NCI-H526 treated with DMSO at 0.1 percent for 48 hours (cell line): ENCODE measurements at regions not wholly inside any gene's neighbourhood (a gene's known extent, or its start where the extent isn't known, plus 50 kb on each side); places are given as distances from the start of the nearest gene placed in this dataset.

Experiments
- DNase-seq: peaks from one replicate; lab custom pipeline; 2025; lab: John Stamatoyannopoulos, UW

GRCh38 chr2:41691561-41691960 is 356.3 kb upstream of the PKDCC start:
- no peak for DNase-seq

GRCh38 chr2:41694536-41695049 is 353.2 kb upstream of the PKDCC start:
- DNase-seq: no peak

DNA sequence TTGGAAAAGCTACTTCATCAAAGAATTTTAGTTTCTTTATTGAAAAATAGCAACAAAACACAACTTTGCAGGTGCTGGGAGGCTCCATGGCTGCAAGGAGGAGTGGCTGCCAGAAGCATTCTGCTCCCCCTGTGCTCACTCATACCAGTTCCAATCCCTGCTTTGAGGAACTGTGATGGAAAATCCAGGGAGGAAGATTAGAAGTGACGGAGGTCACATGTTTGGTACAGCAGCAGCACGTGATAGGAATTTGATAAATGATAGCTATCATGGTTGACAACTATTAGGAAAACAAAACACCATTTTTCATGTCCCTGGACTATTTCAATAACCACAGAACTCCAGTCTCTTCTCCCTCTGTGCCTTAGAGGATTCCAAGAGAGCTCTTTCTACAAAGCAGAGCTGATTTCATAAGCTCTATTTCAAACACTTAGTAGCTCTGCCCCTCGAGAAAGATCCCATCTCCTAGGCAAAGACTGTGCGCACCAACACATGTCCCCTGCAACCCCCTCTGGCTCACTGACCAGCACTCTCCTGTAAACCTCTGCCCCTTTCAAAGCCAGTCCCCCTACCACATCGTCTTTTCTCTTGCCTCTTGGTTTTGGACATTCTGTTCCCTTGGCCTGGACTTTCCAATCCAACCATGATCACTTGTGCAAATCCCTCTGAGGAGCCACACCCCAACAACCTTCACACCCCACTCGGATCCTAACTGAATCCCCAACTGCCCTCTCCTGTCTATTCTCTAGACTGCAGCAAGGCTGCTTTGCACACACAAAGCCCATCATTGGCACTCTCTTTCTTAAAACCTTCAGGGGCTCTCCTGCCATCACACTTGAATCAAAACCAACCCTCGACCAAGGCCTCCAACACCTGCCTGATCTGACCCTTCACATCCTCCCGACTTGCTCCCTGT is 352.4 kb upstream of the PKDCC start:
- no peak for DNase-seq

DNA sequence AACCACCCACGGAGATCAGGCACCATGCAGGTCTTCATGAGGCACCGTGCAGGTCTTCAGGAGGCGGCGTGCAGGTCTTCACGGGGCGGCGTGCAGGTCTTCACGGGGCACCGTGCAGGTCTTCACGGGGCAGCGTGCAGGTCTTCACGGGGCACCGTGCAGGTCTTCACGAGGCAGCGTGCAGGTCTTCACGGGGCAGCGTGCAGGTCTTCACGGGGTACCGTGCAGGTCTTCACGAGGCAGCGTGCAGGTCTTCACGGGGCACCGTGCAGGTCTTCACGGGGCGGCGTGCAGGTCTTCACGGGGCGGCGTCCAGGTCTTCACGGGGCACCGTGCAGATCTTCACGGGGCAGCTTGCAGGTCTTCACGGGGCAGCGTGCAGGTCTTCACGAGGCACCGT is 350.4 kb upstream of the PKDCC start:
- DNase-seq: no peak

DNA sequence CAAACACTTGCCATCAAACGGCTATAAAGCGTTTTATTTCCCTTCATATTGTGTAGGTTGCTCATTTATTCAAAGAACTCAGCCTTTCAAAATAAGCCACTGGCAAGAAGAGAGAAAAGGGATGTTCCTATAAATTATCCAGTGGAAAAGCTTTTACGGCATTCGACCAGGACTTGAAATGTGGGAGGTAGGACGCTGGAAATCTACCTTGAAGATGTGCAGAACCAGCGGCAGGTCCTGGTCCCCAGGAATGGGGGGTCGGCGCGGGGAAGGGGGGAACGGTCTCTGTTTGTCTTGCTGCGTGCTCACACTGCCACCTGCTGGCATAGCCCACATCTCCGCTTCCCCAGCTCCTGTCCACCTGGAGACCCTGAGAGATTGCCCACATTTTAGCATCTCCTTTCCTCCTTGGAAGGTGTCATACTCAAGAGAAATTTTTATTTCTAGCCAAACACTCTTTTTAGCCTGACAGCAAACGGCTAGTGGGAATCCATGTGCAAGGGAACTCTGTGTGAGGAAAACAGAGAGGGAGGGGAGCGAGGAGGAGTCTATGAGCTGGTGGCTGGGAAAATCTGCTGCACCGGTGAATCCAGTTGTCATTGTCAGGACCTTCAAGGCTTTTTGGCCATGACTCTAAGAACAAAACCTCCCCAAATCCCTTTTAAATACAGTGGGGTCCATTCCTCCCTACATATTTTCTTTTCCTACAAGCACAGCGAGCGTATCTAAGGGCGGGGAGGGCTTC is 349.0 kb upstream of the PKDCC start:
- no peak for DNase-seq

DNA sequence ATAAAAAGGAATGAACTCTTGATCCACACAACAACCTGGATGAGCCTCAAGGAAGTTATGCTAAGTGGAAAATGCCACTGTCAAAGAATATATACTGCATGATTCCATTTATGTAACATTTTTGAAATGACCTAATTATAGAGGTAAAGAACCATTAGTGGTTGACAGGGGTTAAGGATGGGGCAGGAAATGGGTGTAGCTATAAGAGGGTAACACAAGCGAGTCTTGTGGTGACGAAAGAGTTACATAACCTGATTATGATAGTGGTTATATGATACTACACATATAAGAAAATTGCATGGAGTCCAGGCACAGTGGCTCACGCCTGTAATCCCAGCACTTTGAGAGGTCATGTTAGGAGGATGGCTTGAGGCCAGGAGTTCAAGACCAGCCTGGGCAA is 346.6 kb upstream of the PKDCC start:
- DNase-seq: no peak

DNA sequence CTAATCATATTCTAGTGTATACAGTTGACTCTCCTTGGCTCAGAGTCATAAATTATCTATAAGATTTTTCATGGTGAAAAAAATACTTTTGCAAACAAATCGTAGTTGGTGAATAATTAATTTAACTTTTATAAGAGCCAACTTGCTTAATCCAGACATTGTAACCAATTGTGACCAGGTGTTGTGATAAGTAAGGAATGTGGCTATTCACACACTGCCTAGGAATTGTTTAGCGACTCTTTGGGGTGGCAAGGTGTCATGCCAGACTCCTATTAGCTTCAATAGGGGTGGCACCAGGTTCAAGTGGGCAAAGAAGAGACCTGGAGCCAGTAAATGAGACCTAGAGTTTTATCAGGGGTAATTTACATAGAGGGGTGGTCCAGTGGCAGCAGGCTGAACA is 344.7 kb upstream of the PKDCC start:
- no peak for DNase-seq

GRCh38 chr2:41705634-41706033 is 342.2 kb upstream of the PKDCC start:
- no peak for DNase-seq

DNA sequence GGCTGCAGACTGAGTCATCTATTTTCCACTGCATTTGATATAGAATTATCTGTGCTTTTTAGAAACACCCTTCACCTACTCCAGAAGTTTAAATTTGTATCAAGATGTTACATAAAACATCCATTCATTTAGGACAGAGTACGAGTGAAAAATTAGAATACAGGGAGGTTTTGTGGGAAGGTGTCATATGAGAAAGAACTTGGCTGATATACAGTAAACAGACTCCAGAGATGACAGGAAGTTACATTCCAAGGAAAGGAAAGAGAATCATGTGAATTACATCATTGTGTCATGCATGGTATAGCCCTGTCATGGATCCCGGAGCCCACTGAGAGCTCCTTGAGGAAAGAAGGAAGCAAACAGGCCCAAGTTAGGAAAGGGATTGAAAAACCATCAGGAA is 341.5 kb upstream of the PKDCC start:
- no peak for DNase-seq

- no peak for DNase-seq
Measured at GRCh38 chr2:41707790-41708451, 339.9 kb upstream of the PKDCC start.

DNA sequence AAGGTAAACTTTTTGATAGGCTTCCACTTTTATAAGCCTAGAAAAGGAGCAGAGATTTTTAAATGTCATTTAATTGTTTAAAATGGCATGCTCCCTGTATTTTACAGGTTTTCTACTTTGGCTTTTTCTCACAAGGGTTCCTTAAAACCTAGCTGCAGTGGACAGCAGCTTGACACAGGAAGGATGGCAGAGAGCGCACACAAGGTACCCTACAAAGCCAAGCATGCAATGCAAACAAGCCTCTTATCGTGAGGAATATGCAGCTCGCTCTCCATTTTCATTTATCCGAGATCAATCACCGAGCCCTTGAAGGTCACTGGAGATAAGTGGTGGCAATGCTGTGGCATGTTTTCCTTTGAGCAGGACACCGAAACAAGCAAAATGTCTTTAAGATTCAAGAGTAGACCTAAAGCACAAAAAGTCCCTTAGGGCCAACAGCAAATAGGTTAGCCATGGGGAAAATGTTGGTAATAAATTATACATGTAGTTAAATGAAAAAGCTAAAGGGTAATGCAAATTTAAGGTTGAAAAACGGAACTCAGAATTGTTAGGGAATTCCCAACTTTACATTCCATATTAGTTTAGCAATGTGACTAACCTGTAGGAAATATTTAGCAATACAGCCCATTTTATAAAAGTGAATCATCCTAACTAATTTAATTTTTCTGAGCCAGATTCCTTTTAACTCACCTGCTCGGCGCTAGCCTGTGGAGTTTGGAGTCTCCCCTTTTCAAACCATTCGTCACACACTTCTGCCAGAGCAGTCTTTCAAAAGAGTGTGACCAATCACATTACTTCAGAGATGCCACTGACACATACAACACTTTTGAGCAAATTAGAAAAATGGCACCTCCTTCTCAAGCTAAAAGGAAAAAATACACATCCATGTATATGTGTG is 337.9 kb upstream of the PKDCC start:
- no peak for DNase-seq

DNA sequence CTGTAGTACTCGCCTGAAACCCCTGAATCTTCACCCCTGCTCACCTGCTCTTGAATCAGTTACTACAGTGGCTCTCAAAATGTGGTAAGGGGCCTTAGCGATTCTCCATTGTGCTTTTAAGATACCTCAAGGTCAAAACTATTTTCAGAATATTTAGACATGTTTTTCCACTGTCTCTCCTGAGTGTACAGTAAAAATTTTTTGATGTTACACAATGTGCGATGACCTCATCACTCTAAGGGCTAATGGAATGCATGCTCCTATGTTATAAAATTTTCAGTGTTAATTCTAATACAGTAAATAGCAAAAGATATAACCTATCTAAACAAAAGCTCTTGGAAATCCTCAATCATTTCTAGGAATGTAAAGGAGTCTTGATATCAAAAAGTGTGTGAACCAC is 336.9 kb upstream of the PKDCC start:
- no peak for DNase-seq

- DNase-seq: no peak
Measured at GRCh38 chr2:41711736-41712135, 336.1 kb upstream of the PKDCC start.

DNA sequence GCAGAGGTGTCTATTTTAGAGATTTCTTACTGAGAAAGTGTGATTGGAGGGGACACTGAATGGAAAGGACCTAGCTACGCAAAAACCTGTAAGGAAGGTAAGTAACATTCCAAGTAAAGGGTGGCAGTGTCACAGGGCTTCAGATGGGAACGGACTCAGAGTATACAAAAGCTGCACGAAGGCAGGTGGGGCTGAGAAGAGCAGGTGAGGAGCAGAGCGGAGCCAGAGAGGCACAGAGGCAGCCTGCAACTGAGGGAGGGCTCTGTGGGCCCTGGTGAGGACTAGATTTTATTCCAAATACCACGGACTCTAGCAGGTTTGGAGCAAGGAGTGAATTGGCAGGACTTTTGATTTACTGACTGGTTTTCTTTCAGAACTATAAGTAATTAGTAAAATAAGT is 331.3 kb upstream of the PKDCC start:
- no peak for DNase-seq

GRCh38 chr2:41717839-41718238 is 330.0 kb upstream of the PKDCC start:
- DNase-seq: no peak

DNA sequence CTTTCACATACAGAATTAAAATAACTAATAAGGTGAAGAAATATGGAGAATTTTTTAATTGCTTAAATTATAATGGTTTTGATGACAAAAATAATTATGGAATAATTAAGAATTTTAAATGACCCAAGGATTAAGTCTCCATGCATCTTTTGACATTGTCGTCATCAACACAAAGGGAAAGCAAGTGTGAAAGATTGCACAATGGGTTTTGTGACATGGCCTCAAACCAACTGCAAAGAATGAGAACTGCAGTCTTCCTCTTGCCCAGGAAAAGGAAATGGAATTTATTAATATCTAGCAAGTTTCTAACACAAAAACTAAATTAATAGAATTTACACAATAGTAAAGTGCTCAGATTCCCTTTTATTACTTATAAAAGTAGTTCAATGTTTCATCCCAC is 329.1 kb upstream of the PKDCC start:
- no peak for DNase-seq

GRCh38 chr2:41719756-41720155 is 328.1 kb upstream of the PKDCC start:
- no peak for DNase-seq

DNA sequence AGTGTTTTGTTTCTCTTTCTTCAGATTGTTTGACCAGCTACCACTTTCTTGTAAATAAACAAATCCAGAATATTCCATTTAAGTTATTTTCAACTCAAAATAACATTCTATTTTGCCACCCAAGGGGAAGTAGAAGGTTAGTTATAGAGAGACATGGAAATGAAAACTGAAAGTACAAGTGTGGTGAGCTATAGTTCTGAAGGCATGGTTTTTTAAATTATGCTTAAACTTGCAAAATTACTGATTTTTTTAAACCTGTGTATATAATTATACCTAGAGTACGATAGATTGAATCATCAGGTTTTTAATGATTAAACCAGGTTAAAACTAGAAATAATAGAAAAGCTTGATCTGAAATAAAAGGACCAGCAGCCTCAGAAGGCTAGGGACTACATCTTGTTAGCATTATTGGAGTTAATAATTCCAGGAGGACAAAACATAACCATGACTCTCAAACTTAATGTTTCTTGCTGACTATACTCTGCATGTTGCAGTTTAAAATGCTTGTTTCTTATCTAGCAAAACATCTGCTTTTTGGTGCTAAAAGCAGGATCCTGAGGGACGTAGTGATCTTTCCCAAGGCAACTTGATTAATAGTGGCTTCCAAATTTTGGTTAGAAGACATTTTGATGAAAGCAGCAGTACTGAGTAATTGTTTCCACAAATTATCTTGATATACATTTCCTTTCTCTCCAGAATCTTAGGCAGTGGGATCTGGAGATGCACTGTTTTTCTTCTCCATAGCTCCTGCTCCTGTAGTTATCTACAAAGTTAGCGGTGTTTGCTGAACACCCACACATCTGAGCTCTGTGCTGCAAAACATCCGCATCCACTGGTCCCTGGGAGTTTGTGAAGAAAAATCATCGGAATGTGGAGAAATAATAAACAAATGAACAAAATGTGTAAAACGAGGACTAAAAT is 327.2 kb upstream of the PKDCC start:
- DNase-seq: no peak

- no peak for DNase-seq
Measured at GRCh38 chr2:41722668-41723369, 325.0 kb upstream of the PKDCC start.

GRCh38 chr2:41723526-41723925 is 324.3 kb upstream of the PKDCC start:
- DNase-seq: no peak
